ENCODE measurements at regions not wholly inside any gene's neighbourhood (a gene's known extent, or its start where the extent isn't known, plus 50 kb on each side); places are given as distances from the start of the nearest gene placed in this dataset.
A peak's percentile ranks its signal among the peaks of the same experiment; 100 is the strongest.
"Not testable (repeated sequence)": the region's sequence is repeated elsewhere in the genome, so short reads cannot be mapped to it uniquely, and the experiment has no call there.

GRCh38 chr3:75126556-75126955, 512.1 kb upstream of the CNTN3 start:
- no peak for DNase-seq

- DNase-seq, result no peak
These were observed 514.6 kb upstream of the CNTN3 start for GRCh38 chr3:75129101-75129500.

GRCh38 chr3:75136100-75136897, 521.8 kb upstream of the CNTN3 start:
- no peak for DNase-seq

- DNase-seq, result no peak
These were observed 523.9 kb upstream of the CNTN3 start for GRCh38 chr3:75138345-75138744.

- DNase-seq, result no peak
These were observed 523.1 kb upstream of the FRG2C start for GRCh38 chr3:75140904-75141615.

GRCh38 chr3:75144406-75144805, 519.7 kb upstream of the FRG2C start:
- DNase-seq, result no peak

- DNase-seq, result peak in 1 of 51 donors; percentile 33
These were observed 492.4 kb upstream of the FRG2C start for GRCh38 chr3:75171630-75172230.

GRCh38 chr3:75176937-75177336, 487.2 kb upstream of the FRG2C start:
- DNase-seq, result no peak

GRCh38 chr3:75180235-75180944, 483.7 kb upstream of the FRG2C start:
- no peak for DNase-seq

GRCh38 chr3:75180945-75181298, 483.2 kb upstream of the FRG2C start:
- DNase-seq, result no peak

GRCh38 chr3:75188962-75189361, 475.2 kb upstream of the FRG2C start:
- no peak for DNase-seq

GRCh38 chr3:75192146-75192616, 471.9 kb upstream of the FRG2C start:
- peak in 5 of 51 donors; percentile 1 to 13 (median 1) for DNase-seq

GRCh38 chr3:75193797-75194196, 470.3 kb upstream of the FRG2C start:
- no peak for DNase-seq

- DNase-seq, result not testable (repeated sequence)
These were observed 449.8 kb upstream of the FRG2C start for GRCh38 chr3:75214332-75214731.

GRCh38 chr3:75218577-75218976, 445.6 kb upstream of the FRG2C start:
- DNase-seq, result no peak

- no peak for DNase-seq
These were observed 443.2 kb upstream of the FRG2C start for GRCh38 chr3:75220932-75221331.

GRCh38 chr3:75224412-75224811, 439.7 kb upstream of the FRG2C start:
- DNase-seq, result no peak

GRCh38 chr3:75232216-75232615, 431.9 kb upstream of the FRG2C start:
- DNase-seq, result no peak

- no peak for DNase-seq
These were observed 428.5 kb upstream of the FRG2C start for GRCh38 chr3:75235631-75236030.

- no peak for DNase-seq
These were observed 427.1 kb upstream of the FRG2C start for GRCh38 chr3:75237053-75237452.

- no peak for DNase-seq
These were observed 426.7 kb upstream of the FRG2C start for GRCh38 chr3:75237477-75237876.

All from hypothalamus (tissue), 51 donors.